GM12878 (cell line): ENCODE measurements at regions not wholly inside any gene's neighbourhood (a gene's known extent, or its start where the extent isn't known, plus 50 kb on each side); places are given as distances from the start of the nearest gene placed in this dataset.

Experiments used
- ATAC-seq: fragments of 200-7000 bp; cut with Tn5 transposase; 3 replicates; pipeline ENCODE4 v1.9.1; 2020; ENCODE audit warnings: mild to moderate bottlenecking, moderate library complexity
- BruUV-seq: library from RNA; stranded (reverse); fragments of 400-500 nt; replicated peaks from 2 replicates; lab custom pipeline; 2021; lab: Mats Ljungman, UMichigan
- CTCF ChIA-PET: fragments of 300-600 bp; sonication (Branson Sonifier 250); formaldehyde crosslinking; extraction: SDS; loops from one replicate; lab custom pipeline; 2021; ENCODE audit warnings: inconsistent platforms; lab: Yijun Ruan, JAX
- POLR2A ChIA-PET: fragments of 350-600 bp; formaldehyde crosslinking; extraction: SDS; loops from one replicate; lab custom pipeline; 2021; ENCODE audit warnings: inconsistent platforms; lab: Charles Lee
- RAD21 ChIA-PET: fragments of 300-600 bp; sonication (Branson Sonifier 250); formaldehyde crosslinking; loops from one replicate; lab custom pipeline; 2023; ENCODE audit warnings: antibody characterized with exemption; ENCODE audit not compliant: unreplicated experiment; lab: Charles Lee
- SMC1A ChIA-PET: fragments of 300-600 bp; sonication (Branson Sonifier 250); formaldehyde crosslinking; loops from one replicate; lab custom pipeline; 2023; ENCODE audit not compliant: unreplicated experiment, uncharacterized antibody; lab: Charles Lee
- DNase-seq: peaks from one replicate; pipeline ENCODE4 v3.0.0-alpha.2; 2011; ENCODE audit warnings: low read depth, low spot score
- FAIRE-seq: peaks from 3 replicates; lab custom pipeline; 2011; peaks lifted over from hg19 to GRCh38; lab: Jason Lieb, UNC
- H2AFZ ChIP-seq: 2 replicates; pipeline ENCODE4 v1.6.0; 2011; ENCODE audit warnings: low read depth, low read length, control low read depth; ENCODE audit not compliant: control insufficient read depth
- H3K27ac ChIP-seq: 2 replicates; pipeline ENCODE4 v1.5.1; 2011; ENCODE audit warnings: control low read depth; ENCODE audit not compliant: control insufficient read depth, insufficient read depth
- H3K27me3 ChIP-seq, 2 experiments: replicated peaks in 1 of 2; 2 replicates each; pipeline versions ENCODE4 v1.6.0 to v1.6.1; 2011; ENCODE audit warnings: low read length in 1 of 2; ENCODE audit not compliant: control insufficient read depth in 2 of 2, insufficient read depth in 2 of 2
- H3K36me3 ChIP-seq, 2 experiments: 2 replicates each; pipeline ENCODE4 v1.5.1; 2011; ENCODE audit warnings: low read length in 1 of 2; ENCODE audit not compliant: control insufficient read depth in 2 of 2, insufficient read depth in 2 of 2
- H3K4me1 ChIP-seq: 2 replicates; pipeline ENCODE4 v1.6.1; 2011; ENCODE audit warnings: mild to moderate bottlenecking, low read length, moderate library complexity, mixed read lengths; ENCODE audit not compliant: control insufficient read depth, insufficient read depth
- H3K4me2 ChIP-seq: 2 replicates; pipeline ENCODE4 v1.6.0; 2011; ENCODE audit warnings: control low read depth; ENCODE audit not compliant: control insufficient read depth, insufficient read depth
- H3K4me3 ChIP-seq: fragments of 200-600 bp; sonication (generic); 2 replicates; pipeline ENCODE4 v1.5.1; 2016
- H3K79me2 ChIP-seq: 2 replicates; pipeline ENCODE4 v1.6.0; 2011; ENCODE audit warnings: low read length; ENCODE audit not compliant: control insufficient read depth, insufficient read depth
- H3K9ac ChIP-seq: 2 replicates; pipeline ENCODE4 v1.8.0; 2011; ENCODE audit warnings: low read length, control low read depth, mixed read lengths; ENCODE audit not compliant: control insufficient read depth, insufficient read depth
- H3K9me3 ChIP-seq: replicated peaks from 3 replicates; pipeline ENCODE4 v1.5.1; 2011; ENCODE audit warnings: mild to moderate bottlenecking, low read length; ENCODE audit not compliant: control insufficient read depth, insufficient read depth
- H4K20me1 ChIP-seq: 2 replicates; pipeline ENCODE4 v1.6.0; 2011; ENCODE audit not compliant: control insufficient read depth, insufficient read depth
- CEBPZ ChIP-seq: fragments of 150-350 bp; IDR thresholded peaks from 2 replicates; pipeline ENCODE4 v1.6.1; 2016; ENCODE audit warnings: low read depth, low read length
- CHD1 ChIP-seq: IDR thresholded peaks from 2 replicates; pipeline ENCODE4 v1.6.1; 2012; ENCODE audit warnings: low read depth, low read length, improper control_type of control experiment
- CHD4 ChIP-seq: fragments of 200-600 bp; sonication (generic); IDR thresholded peaks from 2 replicates; pipeline ENCODE4 v1.6.1; 2016; ENCODE audit warnings: mild to moderate bottlenecking
- E4F1 ChIP-seq: fragments of 450-650 bp; IDR thresholded peaks from 2 replicates; pipeline ENCODE4 v1.6.1; 2018; ENCODE audit warnings: borderline replicate concordance, mild to moderate bottlenecking; ENCODE audit not compliant: partially characterized antibody
- EGR1 ChIP-seq, 2 experiments: IDR thresholded peaks; 1 replicate in 1 of 2; 2 replicates in 1 of 2; pipeline ENCODE4 v1.6.1; 2011 to 2012; ENCODE audit warnings: low read depth in 2 of 2, low read length in 2 of 2, borderline replicate concordance in 1 of 2, mild to moderate bottlenecking in 1 of 2, moderate library complexity in 1 of 2
- FOXM1 ChIP-seq: IDR thresholded peaks from 2 replicates; pipeline ENCODE4 v1.6.1; 2012; ENCODE audit warnings: low read depth, mild to moderate bottlenecking, inconsistent platforms, low read length, moderate library complexity
- HDAC6 ChIP-seq: fragments of 200-600 bp; sonication (generic); IDR thresholded peaks from one replicate; pipeline ENCODE4 v1.8.0; 2017; ENCODE audit warnings: antibody characterized with exemption; ENCODE audit not compliant: unreplicated experiment
- HDGF ChIP-seq: fragments of 450-650 bp; IDR thresholded peaks from 2 replicates; pipeline ENCODE4 v1.6.1; 2016; ENCODE audit warnings: antibody characterized with exemption
- JUND ChIP-seq: IDR thresholded peaks from 2 replicates; pipeline ENCODE4 v1.6.1; 2012; ENCODE audit warnings: low read depth, mild to moderate bottlenecking, low read length, improper control_type of control experiment, moderate library complexity
- MTA2 ChIP-seq: fragments of 450-650 bp; IDR thresholded peaks from 2 replicates; pipeline ENCODE4 v1.6.1; 2016; ENCODE audit warnings: low read depth, mild to moderate bottlenecking, moderate library complexity
- NFXL1 ChIP-seq: fragments of 450-650 bp; IDR thresholded peaks from 2 replicates; pipeline ENCODE4 v1.6.1; 2017; ENCODE audit warnings: antibody characterized with exemption, mild to moderate bottlenecking, borderline replicate concordance
- NFYB ChIP-seq: IDR thresholded peaks from 2 replicates; pipeline ENCODE4 v1.6.1; 2011; ENCODE audit warnings: low read depth, mild to moderate bottlenecking, low read length, improper control_type of control experiment, moderate library complexity; ENCODE audit not compliant: insufficient read depth
- NR2F1 ChIP-seq: fragments of 450-650 bp; conservative IDR thresholded peaks from 2 replicates; pipeline ENCODE4 v1.6.1; 2017; ENCODE audit warnings: mild to moderate bottlenecking
- SMAD1 ChIP-seq: fragments of 450-650 bp; IDR thresholded peaks from 2 replicates; pipeline ENCODE4 v1.6.1; 2018; ENCODE audit warnings: mild to moderate bottlenecking, low read depth; ENCODE audit not compliant: partially characterized antibody
- TCF12 ChIP-seq: IDR thresholded peaks from 2 replicates; pipeline ENCODE4 v1.6.1; 2011; ENCODE audit warnings: low read depth, mild to moderate bottlenecking, low read length
- USF2 ChIP-seq: IDR thresholded peaks from 2 replicates; pipeline ENCODE4 v1.6.1; 2011; ENCODE audit warnings: low read depth, low read length, improper control_type of control experiment, borderline replicate concordance
- whole genome bisulfite sequencing: methylation state at CpG from one replicate; pipeline ENCODE4 v1.1.6; 2016; ENCODE audit warnings: low lambda C conversion rate; ENCODE audit not compliant: insufficient replicate concordance, insufficient coverage; ENCODE audit errors: missing lambda C conversion rate; 5-methylcytosine and 5-hydroxymethylcytosine counted together
- in situ Hi-C: fragments of 300-500 bp; cut with MboI; formaldehyde crosslinking; loops from 9 replicates; pipeline ENCODE4 v1.14.3; 2018; ENCODE audit warnings: mixed read lengths
- intact Hi-C: fragments of 100-400 bp; cut with micrococcal nuclease; formaldehyde crosslinking; loops from one replicate; pipeline ENCODE4 v1.14.2; 2022; ENCODE audit not compliant: unreplicated experiment
- TF ChIP-seq, protein P1 (sequence below): fragments of 450-650 bp; conservative IDR thresholded peaks from 2 replicates; pipeline ENCODE4 v1.6.1; 2017; ENCODE audit warnings: mild to moderate bottlenecking, moderate library complexity

DNA sequence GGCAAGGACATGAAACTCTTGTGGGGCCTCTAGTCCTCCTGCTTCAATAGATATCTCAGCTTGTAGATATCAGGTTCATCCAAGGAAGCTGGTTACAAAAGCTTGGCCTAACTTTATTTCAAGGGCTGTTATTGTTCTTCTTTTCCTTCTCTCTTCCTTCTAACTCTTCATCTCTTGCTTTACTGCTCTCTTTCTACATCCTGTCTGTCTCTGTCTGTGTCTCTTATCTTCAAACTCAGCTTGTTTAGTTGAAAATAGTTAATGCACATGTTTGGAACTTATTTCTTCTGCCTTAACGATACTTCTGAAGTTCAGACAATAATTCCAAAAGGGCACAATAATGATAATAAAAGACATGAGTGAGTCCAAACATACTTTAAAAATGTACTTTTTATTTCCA is 393.9 kb downstream of the NXPH1 start:
- intact Hi-C loops = no loop called here
- Histone ChIP-seq H3K4me2 (no peak overlapping the region), H3K4me1 (no peaks in the 10 kb centered on the region), H2AFZ (no peak overlapping the region), H3K79me2 (no peaks in the 10 kb centered on the region), H3K36me3 (no peaks in the 10 kb centered on the region), H3K9me3 (no peaks in the 10 kb centered on the region), H3K4me3 (no peak overlapping the region), H4K20me1 (no peaks in the 10 kb centered on the region), H3K27ac (no peak overlapping the region), H3K27me3 (no peaks in the 10 kb centered on the region), H3K9ac (no peak overlapping the region)
- no peak for DNase-seq
- BruUV-seq = no TSS peak
- in situ Hi-C loops = no loop called here
- POLR2A ChIA-PET = no interaction called here
- no peak for ATAC-seq
- RAD21 ChIA-PET = no interaction called here
- no peak for FAIRE-seq
- WGBS = 84% methylated on average over 1 of the region's 1 CpG
- SMC1A ChIA-PET = no interaction called here
- CTCF ChIA-PET = interaction anchor here (0.6 kb wide), 1 partner anchor 1473 kb away, joined by 3 read pairs; no protein-coding TSS in a partner anchor
- TF ChIP-seq NR2F1 (no peak), USF2 (no peak), NFXL1 (no peak), EGR1 (IDR thresholded peaks at IDR 0.05; ENCODE audit: borderline replicate concordance in 1 of 2, low read depth in 2 of 2, low read length in 2 of 2) (no peak), SMAD1 (no peak), TCF12 (no peak), CEBPZ (no peak), MTA2 (no peak), FOXM1 (no peak), HDAC6 (no peak), HDGF (no peak), CHD4 (no peak), NFYB (no peak), E4F1 (no peak), JUND (no peak), CHD1 (no peak)
- TF ChIP-seq, protein P1, sequence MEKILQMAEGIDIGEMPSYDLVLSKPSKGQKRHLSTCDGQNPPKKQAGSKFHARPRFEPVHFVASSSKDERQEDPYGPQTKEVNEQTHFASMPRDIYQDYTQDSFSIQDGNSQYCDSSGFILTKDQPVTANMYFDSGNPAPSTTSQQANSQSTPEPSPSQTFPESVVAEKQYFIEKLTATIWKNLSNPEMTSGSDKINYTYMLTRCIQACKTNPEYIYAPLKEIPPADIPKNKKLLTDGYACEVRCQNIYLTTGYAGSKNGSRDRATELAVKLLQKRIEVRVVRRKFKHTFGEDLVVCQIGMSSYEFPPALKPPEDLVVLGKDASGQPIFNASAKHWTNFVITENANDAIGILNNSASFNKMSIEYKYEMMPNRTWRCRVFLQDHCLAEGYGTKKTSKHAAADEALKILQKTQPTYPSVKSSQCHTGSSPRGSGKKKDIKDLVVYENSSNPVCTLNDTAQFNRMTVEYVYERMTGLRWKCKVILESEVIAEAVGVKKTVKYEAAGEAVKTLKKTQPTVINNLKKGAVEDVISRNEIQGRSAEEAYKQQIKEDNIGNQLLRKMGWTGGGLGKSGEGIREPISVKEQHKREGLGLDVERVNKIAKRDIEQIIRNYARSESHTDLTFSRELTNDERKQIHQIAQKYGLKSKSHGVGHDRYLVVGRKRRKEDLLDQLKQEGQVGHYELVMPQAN = no peak
